ENCODE measurements at regions not wholly inside any gene's neighbourhood (a gene's known extent, or its start where the extent isn't known, plus 50 kb on each side); places are given as distances from the start of the nearest gene placed in this dataset.
"Not testable (repeated sequence)": the region's sequence is repeated elsewhere in the genome, so short reads cannot be mapped to it uniquely, and the experiment has no call there.

GRCh38 chr14:19053426-19054050 lies 86.3 kb downstream of the POTEM start:
- not testable (repeated sequence) for TF ChIP-seq CTCF, POLR2A (IDR thresholded peaks at IDR 0.05)
